B cell (primary cell): ENCODE measurements at regions not wholly inside any gene's neighbourhood (a gene's known extent, or its start where the extent isn't known, plus 50 kb on each side); places are given as distances from the start of the nearest gene placed in this dataset.

ENCODE experiments used
- ATAC-seq: fragments of 200-7000 bp; cut with Tn5 transposase; one replicate; pipeline ENCODE4 v1.10.0; 2021; ENCODE audit warnings: low read depth, mild to moderate bottlenecking, moderate number of reproducible peaks, moderate library complexity
- CTCF ChIA-PET: fragments of 350-600 bp; sonication (Branson Sonifier 250); formaldehyde crosslinking; loops from one replicate; lab custom pipeline; 2021; ENCODE audit warnings: antibody characterized with exemption, inconsistent platforms; lab: Charles Lee
- POLR2A ChIA-PET: fragments of 350-600 bp; sonication (Branson Sonifier 250); formaldehyde crosslinking; loops from one replicate; lab custom pipeline; 2021; ENCODE audit warnings: antibody characterized with exemption; lab: Charles Lee
- DNase-seq: peaks from one replicate; pipeline ENCODE4 v3.0.0; 2013
- H2AFZ ChIP-seq: 2 replicates; pipeline ENCODE4 v1.6.1; 2012; ENCODE audit warnings: mild to moderate bottlenecking, low read depth, low read length; ENCODE audit not compliant: insufficient read depth, poor library complexity, severe bottlenecking
- H3K27ac ChIP-seq, 2 donors: 1 replicate in 1 of 2; 2 replicates in 1 of 2; pipeline ENCODE4 v1.5.1; 2012 to 2013; ENCODE audit warnings: low read length in 2 of 2, mild to moderate bottlenecking in 2 of 2, moderate library complexity in 1 of 2
- H3K27me3 ChIP-seq, 4 experiments: fragments of 200-600 bp in 1 of 4; sonication (generic) in 1 of 4; replicated peaks in 1 of 4; 1 replicate in 2 of 4; 2 replicates in 2 of 4; pipeline versions ENCODE4 v1.6.1 to v1.7.0; 2013 to 2016; ENCODE audit warnings: low read length in 3 of 4, mild to moderate bottlenecking in 2 of 4, mixed read lengths in 1 of 4, moderate library complexity in 1 of 4; ENCODE audit not compliant: insufficient read depth in 4 of 4, control insufficient read depth in 3 of 4; ENCODE audit errors: control extremely low read depth in 1 of 4
- H3K36me3 ChIP-seq, 2 experiments: replicated peaks in 1 of 2; 1 replicate in 1 of 2; 2 replicates in 1 of 2; pipeline versions ENCODE4 v1.6.1 to v1.7.1; 2013; ENCODE audit warnings: low read length in 1 of 2; ENCODE audit not compliant: insufficient read depth in 2 of 2, control insufficient read depth in 1 of 2; ENCODE audit errors: control extremely low read depth in 1 of 2, extremely low read depth in 1 of 2
- H3K4me1 ChIP-seq, 2 donors: fragments of 200-600 bp in 1 of 2; sonication (generic) in 1 of 2; 1 replicate in 1 of 2; 2 replicates in 1 of 2; pipeline versions ENCODE4 v1.5.1 to v1.6.1; 2013 to 2017; ENCODE audit warnings: low read length in 2 of 2; ENCODE audit not compliant: control insufficient read depth in 2 of 2, insufficient read depth in 2 of 2
- H3K4me2 ChIP-seq: replicated peaks from 2 replicates; pipeline ENCODE3; 2012; ENCODE audit warnings: mild to moderate bottlenecking, low read depth, low read length; ENCODE audit not compliant: poor library complexity, severe bottlenecking
- H3K4me3 ChIP-seq, 5 experiments: fragments of 200-600 bp in 1 of 5; sonication (generic) in 1 of 5; 1 replicate in 3 of 5; 2 replicates in 2 of 5; pipeline versions ENCODE4 v1.5.1 to v1.7.0; 2011 to 2016; ENCODE audit warnings: low read length in 4 of 5, mild to moderate bottlenecking in 4 of 5, low read depth in 2 of 5, control low read depth in 1 of 5, moderate library complexity in 1 of 5; ENCODE audit not compliant: insufficient read depth in 1 of 5; ENCODE audit errors: control extremely low read depth in 1 of 5, extremely low read depth in 1 of 5
- H3K79me2 ChIP-seq: fragments of 200-600 bp; sonication (generic); one replicate; pipeline ENCODE4 v1.6.0; 2016; ENCODE audit warnings: low read length; ENCODE audit not compliant: control insufficient read depth, insufficient read depth
- H3K9ac ChIP-seq: fragments of 200-600 bp; sonication (generic); 2 replicates; pipeline ENCODE4 v1.6.1; 2017; ENCODE audit warnings: mild to moderate bottlenecking, low read length, moderate library complexity
- H3K9me3 ChIP-seq, 3 donors: one replicate each; pipeline versions ENCODE4 v1.6.1 to v1.7.1; 2013; ENCODE audit warnings: low read length in 2 of 3; ENCODE audit not compliant: control insufficient read depth in 2 of 3, insufficient read depth in 1 of 3; ENCODE audit errors: control extremely low read depth in 1 of 3
- H4K20me1 ChIP-seq: 2 replicates; pipeline ENCODE4 v1.6.0; 2012; ENCODE audit warnings: mild to moderate bottlenecking, low read length; ENCODE audit not compliant: insufficient read depth, control insufficient read depth, poor library complexity, severe bottlenecking
- H3K27ac Mint-ChIP-seq: one replicate; pipeline ENCODE4 v1.8.0; 2021; ENCODE audit warnings: mixed read lengths
- H3K27me3 Mint-ChIP-seq: one replicate; pipeline ENCODE4 v1.8.0; 2021; ENCODE audit warnings: mixed read lengths
- H3K4me1 Mint-ChIP-seq: one replicate; pipeline ENCODE4 v1.8.0; 2021; ENCODE audit warnings: mixed read lengths
- H3K4me3 Mint-ChIP-seq: one replicate; pipeline ENCODE4 v1.8.0; 2021; ENCODE audit warnings: mixed read lengths
- H3K9me3 Mint-ChIP-seq: one replicate; pipeline ENCODE4 v1.8.0; 2022; ENCODE audit warnings: mixed read lengths; ENCODE audit not compliant: insufficient read depth
- EZH2 ChIP-seq: IDR thresholded peaks from 2 replicates; pipeline ENCODE4 v1.6.1; 2012; ENCODE audit warnings: borderline replicate concordance, low read depth, mild to moderate bottlenecking, moderate library complexity, low read length; ENCODE audit not compliant: insufficient read depth, poor library complexity, severe bottlenecking
- WGBS: methylation state at CpG from one replicate; pipeline ENCODE4 v1.1.5; 2013; ENCODE audit warnings: missing lambda C conversion rate; ENCODE audit not compliant: insufficient coverage; 5-methylcytosine and 5-hydroxymethylcytosine counted together
- intact Hi-C: fragments of 100-400 bp; cut with micrococcal nuclease; formaldehyde crosslinking; loops from one replicate; pipeline ENCODE4 v1.10.0; 2022
- TF ChIP-seq, protein P1 (sequence below): fragments of 200-600 bp; IDR thresholded peaks from one replicate; pipeline ENCODE4 v1.8.0; 2022; ENCODE audit warnings: antibody characterized with exemption, mild to moderate bottlenecking

DNA sequence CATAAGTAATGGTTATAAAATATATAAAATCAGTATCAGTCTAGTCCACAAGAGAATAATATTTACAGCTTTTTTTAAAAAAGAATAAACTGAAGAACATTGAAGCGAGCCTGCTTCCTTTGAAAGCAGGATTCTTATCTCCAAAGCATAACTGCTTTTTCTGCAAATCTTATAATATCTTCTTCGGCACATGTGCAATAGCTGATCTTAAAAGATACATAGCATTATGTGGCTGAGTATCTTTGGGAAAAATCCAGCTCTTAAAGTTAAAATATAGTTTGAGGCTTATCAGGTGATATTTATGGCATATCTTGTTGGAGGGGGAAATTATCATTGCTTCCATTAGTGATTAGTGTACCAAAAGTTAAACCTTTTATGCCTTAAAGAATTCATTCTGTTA is 523.9 kb upstream of the ADGRL4 start:
- ATAC-seq (no peak), DNase-seq (no peak)
- Histone ChIP-seq H3K79me2 (no peaks in the 10 kb centered on the region), H2AFZ (no peak overlapping the region), H3K4me3 (no peak overlapping the region), H3K27ac (no peak overlapping the region), H3K27me3 (no peaks in the 10 kb centered on the region), H3K9ac (no peak overlapping the region), H3K9me3 (no peaks in the 10 kb centered on the region), H3K4me2 (no peak overlapping the region), H4K20me1 (no peaks in the 10 kb centered on the region), H3K36me3 (no peaks in the 10 kb centered on the region), H3K4me1 (no peaks in the 10 kb centered on the region)
- Mint-ChIP-seq H3K4me1 (no peaks in the 10 kb centered on the region), H3K27ac (no peak overlapping the region), H3K9me3 (no peaks in the 10 kb centered on the region), H3K27me3 (no peaks in the 10 kb centered on the region), H3K4me3 (no peak overlapping the region)
- TF ChIP-seq EZH2 = no peak
- TF ChIP-seq, protein P1, sequence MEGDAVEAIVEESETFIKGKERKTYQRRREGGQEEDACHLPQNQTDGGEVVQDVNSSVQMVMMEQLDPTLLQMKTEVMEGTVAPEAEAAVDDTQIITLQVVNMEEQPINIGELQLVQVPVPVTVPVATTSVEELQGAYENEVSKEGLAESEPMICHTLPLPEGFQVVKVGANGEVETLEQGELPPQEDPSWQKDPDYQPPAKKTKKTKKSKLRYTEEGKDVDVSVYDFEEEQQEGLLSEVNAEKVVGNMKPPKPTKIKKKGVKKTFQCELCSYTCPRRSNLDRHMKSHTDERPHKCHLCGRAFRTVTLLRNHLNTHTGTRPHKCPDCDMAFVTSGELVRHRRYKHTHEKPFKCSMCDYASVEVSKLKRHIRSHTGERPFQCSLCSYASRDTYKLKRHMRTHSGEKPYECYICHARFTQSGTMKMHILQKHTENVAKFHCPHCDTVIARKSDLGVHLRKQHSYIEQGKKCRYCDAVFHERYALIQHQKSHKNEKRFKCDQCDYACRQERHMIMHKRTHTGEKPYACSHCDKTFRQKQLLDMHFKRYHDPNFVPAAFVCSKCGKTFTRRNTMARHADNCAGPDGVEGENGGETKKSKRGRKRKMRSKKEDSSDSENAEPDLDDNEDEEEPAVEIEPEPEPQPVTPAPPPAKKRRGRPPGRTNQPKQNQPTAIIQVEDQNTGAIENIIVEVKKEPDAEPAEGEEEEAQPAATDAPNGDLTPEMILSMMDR = no peak
- no CpG with 5 or more reads among the region's 2 CpGs for WGBS
- POLR2A ChIA-PET = no interaction called here
- CTCF ChIA-PET = no interaction called here
- intact Hi-C loops = no loop called here

DNA sequence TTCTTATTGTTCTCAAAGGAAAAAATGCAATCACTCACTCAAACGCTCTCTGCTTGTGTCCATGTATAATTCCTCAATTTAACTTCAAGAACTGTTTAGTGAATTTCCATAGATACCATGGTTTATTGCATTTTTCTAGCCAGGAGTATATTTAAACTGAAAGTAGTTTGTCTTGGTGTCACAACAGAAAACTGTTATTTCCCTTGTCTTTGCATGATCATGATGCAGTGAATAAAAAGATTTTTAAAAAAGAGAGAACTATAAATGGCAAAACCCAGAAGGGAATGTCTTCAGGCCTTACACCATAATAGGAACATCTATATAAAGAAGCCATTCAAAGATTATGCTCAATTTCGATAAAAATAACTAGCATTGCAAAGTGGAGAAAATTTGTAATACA is 523.5 kb upstream of the ADGRL4 start:
- POLR2A ChIA-PET = no interaction called here
- WGBS = no CpG with 5 or more reads among the region's 2 CpGs

More for the DNA sequence above, 523.5 kb upstream of the ADGRL4 start:
- Histone ChIP-seq H3K9me3 (no peaks in the 10 kb centered on the region), H3K27me3 (no peaks in the 10 kb centered on the region), H3K4me2 (no peak overlapping the region), H3K27ac (no peak overlapping the region), H4K20me1 (no peaks in the 10 kb centered on the region), H3K4me3 (no peak overlapping the region), H3K36me3 (no peaks in the 10 kb centered on the region), H3K4me1 (no peaks in the 10 kb centered on the region), H3K79me2 (no peaks in the 10 kb centered on the region), H3K9ac (no peak overlapping the region), H2AFZ (no peak overlapping the region)
- Mint-ChIP-seq H3K27me3 (no peaks in the 10 kb centered on the region), H3K4me3 (no peak overlapping the region), H3K9me3 (no peaks in the 10 kb centered on the region), H3K27ac (no peak overlapping the region), H3K4me1 (no peaks in the 10 kb centered on the region)
- CTCF ChIA-PET = no interaction called here
- ATAC-seq (no peak), DNase-seq (no peak)
- intact Hi-C loops = no loop called here
- no peak for TF ChIP-seq EZH2
- TF ChIP-seq, protein P1 = no peak
